ENCODE measurements at regions not wholly inside any gene's neighbourhood (a gene's known extent, or its start where the extent isn't known, plus 50 kb on each side); places are given as distances from the start of the nearest gene placed in this dataset.

DNA sequence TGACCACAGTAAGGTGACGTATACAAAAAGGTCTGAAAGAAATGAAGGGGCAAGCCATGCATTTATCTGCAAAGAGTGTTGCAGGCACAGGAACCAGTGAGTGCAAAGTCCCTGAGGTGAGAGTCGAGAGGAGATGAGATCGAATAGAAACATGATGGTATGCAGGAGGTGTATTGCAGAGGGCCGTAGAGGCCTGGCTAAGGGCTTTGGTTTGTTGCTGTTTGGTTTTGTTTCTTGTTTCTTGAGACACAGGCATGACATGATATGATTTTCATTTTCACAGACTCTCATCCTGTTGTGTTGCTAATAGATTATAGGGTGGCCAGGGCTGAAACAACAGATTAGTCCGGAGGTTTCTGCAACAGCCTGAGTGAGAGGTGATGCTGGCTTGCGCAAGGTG, 80.4 kb downstream of the HSPH1 start:
- no peak for DNase-seq (ENCODE audit: low read depth in 2 of 2)

DNA sequence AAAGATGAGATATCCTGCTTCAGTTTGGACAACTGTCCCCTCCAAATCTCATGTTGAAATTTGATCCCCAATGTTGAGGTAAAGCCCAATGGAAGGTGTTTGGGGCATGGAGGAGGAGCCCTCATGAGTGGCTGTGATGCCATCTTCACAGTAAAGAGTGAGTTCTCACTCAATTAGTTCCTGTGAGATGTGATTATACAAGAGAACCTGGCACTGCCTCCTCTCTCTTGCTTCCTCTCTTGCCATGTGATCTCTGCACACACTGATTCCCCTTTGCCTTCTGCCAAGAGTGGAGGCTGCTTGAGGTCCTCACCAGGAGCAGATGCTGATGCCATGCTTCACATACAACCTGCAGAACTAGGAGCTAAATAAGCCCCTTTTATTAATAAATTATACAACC, 86.9 kb downstream of the HSPH1 start:
- no peak for DNase-seq (ENCODE audit: low read depth in 2 of 2)

- no peak for DNase-seq (ENCODE audit: low read depth in 2 of 2)
Observed at GRCh38 chr13:31073859-31074718, 87.6 kb downstream of the HSPH1 start.

DNA sequence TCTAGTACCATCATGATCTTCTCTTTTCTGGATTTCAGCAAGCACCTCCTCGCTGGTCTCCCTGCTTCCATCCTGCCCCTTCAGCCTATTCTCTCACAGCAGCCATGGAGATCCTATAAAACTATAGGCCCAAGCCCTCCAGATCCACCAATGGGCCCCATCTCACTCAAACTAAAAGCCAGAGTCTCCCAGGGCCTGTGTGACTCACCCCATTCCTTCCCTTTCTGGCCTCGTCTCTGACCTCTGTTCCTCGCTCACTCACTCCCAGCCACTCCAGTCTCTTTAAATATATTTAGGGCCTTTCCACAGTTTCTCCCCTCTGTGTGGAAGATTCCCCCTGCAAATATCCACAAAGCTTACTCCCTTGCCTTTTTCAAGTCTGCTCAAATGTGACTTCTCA, 89.7 kb downstream of the HSPH1 start:
- no peak for DNase-seq (ENCODE audit: low read depth in 2 of 2)

DNA sequence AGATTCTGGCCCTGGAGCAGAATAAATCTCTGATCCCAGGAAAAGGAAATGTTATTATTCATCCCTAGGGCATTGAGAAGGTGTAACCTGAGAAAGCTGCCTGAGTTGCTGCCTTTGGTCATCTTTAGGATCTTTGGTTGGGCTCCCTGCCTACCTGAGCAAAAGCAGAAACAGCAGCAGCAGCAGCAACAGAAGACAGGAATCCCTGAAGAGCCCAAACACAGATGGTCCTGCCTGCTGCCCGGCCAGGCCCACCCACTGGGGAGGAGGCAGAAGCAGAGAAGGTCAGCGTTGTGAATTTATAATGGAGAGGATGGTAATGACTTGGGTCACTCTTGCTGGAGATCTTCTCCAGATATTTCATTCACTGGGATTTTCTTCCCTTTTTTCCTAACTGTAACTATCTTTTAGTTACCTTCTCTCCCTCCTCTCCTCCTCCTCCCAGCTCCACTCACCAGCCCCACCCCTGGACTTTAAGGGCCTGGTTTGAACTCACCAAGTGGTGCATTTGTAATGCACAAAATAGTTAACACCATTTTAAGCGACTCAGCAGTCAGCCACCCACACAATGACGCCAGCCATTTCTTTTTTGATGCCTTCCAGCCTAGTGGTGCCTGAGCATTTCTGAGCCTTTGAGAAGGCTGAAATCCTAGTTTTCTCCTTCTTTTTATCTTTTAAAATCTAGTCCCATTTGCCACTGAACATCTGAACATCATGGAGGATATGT, 91.7 kb downstream of the HSPH1 start:
- no peak for DNase-seq (ENCODE audit: low read depth in 2 of 2)

DNA sequence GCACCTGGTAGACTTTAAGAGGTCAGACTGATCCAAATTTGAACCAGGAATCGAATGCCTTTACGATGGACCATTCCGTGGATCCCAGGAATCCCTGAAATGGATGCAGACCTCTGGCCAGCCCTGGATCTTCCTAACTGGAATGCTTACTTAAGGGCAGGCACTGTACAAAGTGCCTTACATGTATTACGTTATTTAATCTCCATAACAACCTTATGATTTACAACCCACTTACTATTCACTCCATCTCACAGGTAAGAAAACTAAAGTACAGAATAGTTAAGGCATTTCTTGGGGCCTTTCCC, 93.6 kb downstream of the HSPH1 start:
- no peak for DNase-seq (ENCODE audit: low read depth in 2 of 2)

DNA sequence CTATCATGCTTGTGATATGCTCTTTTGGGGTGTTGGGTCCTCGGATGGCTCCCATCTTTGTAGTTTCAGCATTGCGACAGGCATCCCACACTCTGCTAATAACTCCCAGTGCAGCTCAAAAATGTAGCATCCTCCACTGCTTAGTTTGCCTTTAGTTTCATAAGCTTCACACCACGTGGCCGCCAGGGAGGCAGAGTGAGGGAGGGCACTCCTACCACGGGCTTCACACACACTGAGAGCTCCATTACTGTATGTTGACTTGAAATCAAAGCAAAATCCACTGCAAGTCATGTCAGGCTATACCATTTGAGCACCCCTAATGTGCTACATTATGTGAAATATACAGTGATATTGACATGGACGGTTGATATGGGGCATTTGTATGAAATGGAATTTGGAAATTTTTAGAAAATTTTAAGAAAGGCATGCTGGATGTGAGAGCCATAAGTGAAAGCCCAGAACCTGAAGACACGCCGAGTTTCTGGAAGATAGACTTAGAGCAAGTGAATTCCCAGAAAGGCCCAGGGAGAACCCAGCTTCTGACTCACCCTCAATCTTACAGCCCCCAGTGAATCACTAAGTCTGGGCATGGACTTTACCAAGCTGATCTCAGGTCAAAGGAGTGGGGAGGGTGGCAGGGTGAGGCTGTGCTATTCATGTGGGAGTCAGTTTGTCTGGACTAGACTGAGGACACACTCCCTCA, 94.1 kb downstream of the HSPH1 start:
- DNase-seq (ENCODE audit: low read depth in 2 of 2): no peak

- DNase-seq (ENCODE audit: low read depth in 2 of 2): no peak
Observed at GRCh38 chr13:31064636-31065035, 97.1 kb downstream of the HSPH1 start.

DNA sequence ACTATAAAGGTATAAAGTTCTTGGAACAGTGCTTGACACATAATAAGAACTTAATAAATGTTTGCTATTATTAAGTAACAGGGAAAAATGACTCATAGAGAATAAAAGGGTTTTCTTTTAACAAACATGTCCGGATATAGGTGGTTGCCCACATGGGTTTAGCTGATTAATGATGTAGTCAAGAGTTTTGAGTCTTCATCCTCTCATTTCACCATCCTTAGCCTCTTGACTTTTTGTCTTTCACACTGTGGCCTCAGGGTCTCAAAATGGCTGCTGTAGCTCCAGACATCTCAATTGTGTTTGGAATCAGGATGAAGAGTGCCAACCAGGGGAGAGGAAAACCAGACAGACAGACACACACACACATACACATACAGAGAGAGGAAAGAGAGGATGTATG, 97.9 kb downstream of the HSPH1 start:
- DNase-seq (ENCODE audit: low read depth in 2 of 2): no peak

GRCh38 chr13:31060655-31061054, 101.0 kb downstream of the HSPH1 start:
- DNase-seq (ENCODE audit: low read depth in 2 of 2): no peak

- no peak for DNase-seq (ENCODE audit: low read depth in 2 of 2)
Observed at GRCh38 chr13:31060220-31060619, 101.5 kb downstream of the HSPH1 start.

DNA sequence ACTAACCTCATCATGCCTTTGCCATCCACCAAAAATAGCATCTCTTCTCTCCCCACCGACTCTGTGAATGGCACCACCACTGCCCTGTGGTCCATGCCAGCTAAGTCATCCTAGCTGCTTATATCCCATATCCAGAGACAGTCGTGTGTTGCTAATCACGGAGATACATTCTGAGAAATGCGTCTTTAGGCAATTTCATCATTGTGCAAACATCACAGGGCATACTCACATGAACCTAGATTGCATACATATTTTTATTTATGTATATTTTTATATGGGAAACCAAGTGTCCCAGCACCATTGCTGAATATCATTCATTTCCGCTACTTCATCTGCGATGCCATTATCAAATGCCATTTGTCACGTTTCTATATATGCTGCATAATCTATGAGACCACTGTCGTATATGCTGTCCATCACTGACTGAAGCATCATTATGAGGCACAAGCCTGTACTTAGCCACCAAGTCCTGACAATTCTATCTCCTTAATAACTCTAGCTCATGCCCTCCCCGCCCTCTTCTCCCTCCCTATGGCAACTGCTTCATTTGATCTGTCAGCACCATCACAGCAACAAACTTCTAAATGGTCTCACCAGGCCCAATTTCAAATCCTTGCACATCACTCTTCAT, 104.2 kb downstream of the HSPH1 start:
- DNase-seq (ENCODE audit: low read depth in 2 of 2): no peak

GRCh38 chr13:31056644-31057271, 104.9 kb downstream of the HSPH1 start:
- no peak for DNase-seq (ENCODE audit: low read depth in 2 of 2)

DNA sequence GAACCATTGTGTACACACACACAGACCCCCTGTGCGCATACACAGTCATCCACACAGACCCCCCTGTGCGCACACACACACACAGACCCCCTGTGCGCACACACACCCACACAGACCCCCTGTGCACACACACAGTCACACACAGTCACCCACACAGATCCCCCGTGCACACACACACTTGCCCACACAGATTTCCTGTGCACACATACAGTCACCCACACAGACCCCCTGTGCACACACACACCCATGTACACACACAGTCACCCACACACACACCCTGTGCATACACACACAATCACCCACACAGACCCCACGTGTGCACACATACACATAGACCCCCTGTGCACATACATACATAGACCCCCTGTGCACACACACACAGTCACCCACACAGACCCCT, 106.1 kb downstream of the HSPH1 start:
- no peak for DNase-seq (ENCODE audit: low read depth in 2 of 2)

GRCh38 chr13:31054632-31055031, 107.1 kb downstream of the HSPH1 start:
- DNase-seq (ENCODE audit: low read depth in 2 of 2): no peak

- DNase-seq (ENCODE audit: low read depth in 2 of 2): no peak
Observed at GRCh38 chr13:31053896-31054295, 107.8 kb downstream of the HSPH1 start.

DNA sequence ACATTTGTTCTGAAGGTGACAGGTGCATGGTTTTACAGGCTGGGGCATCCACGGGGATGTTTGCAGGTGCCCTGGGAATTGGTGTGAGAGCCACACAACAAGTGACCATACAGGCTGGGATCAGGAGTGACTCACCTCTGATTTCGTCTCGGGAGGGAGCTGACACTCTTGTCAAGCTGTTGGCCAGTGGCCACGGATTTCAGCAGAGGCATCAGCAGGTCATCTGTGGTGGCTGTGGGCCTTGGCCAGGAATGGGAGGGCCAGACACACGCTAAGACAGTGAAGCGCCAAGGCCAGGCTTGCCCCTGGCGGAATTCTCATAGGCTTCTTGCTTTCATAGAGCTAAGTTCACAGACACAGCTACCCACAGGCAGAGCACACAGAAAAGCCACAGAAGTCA, 108.6 kb downstream of the HSPH1 start:
- no peak for DNase-seq (ENCODE audit: low read depth in 2 of 2)

GRCh38 chr13:31052478-31052877, 109.2 kb downstream of the HSPH1 start:
- no peak for DNase-seq (ENCODE audit: low read depth in 2 of 2)

GRCh38 chr13:31051999-31052398, 109.7 kb downstream of the HSPH1 start:
- DNase-seq (ENCODE audit: low read depth in 2 of 2): no peak

GRCh38 chr13:31050486-31051400, 111.0 kb downstream of the HSPH1 start:
- no peak for DNase-seq (ENCODE audit: low read depth in 2 of 2)

GRCh38 chr13:31049833-31050232, 111.9 kb downstream of the HSPH1 start:
- no peak for DNase-seq (ENCODE audit: low read depth in 2 of 2)
